Prostate gland (tissue), 2 donors: ENCODE measurements at regions not wholly inside any gene's neighbourhood (a gene's known extent, or its start where the extent isn't known, plus 50 kb on each side); places are given as distances from the start of the nearest gene placed in this dataset.
"Not testable (repeated sequence)": the region's sequence is repeated elsewhere in the genome, so short reads cannot be mapped to it uniquely, and the experiment has no call there.

Experiments used
- DNase-seq: peaks from one replicate; pipeline ENCODE4 v3.0.0-alpha.2; 2019; ENCODE audit warnings: low spot score
- H3K27ac ChIP-seq, 2 donors: fragments of 200-600 bp; sonication (generic); 2 replicates each; pipeline ENCODE4 v1.5.1; 2017 to 2019
- H3K27me3 ChIP-seq: fragments of 200-600 bp; sonication (generic); replicated peaks from 2 replicates; pipeline ENCODE4 v1.5.1; 2019; ENCODE audit not compliant: insufficient read depth
- H3K36me3 ChIP-seq, 2 donors: fragments of 200-600 bp; sonication (generic); 1 replicate in 1 of 2; 2 replicates in 1 of 2; pipeline versions ENCODE4 v1.5.1 to v1.8.1; 2017 to 2019
- H3K4me1 ChIP-seq: fragments of 200-600 bp; sonication (generic); replicated peaks from 2 replicates; pipeline ENCODE4 v1.5.1; 2019
- H3K4me3 ChIP-seq, 2 donors: fragments of 200-600 bp; sonication (generic); 2 replicates each; pipeline ENCODE4 v1.5.1; 2017 to 2019
- H3K9me3 ChIP-seq: fragments of 200-600 bp; sonication (generic); 2 replicates; pipeline ENCODE4 v1.5.1; 2017
- CTCF ChIP-seq, 4 experiments: fragments of 200-600 bp in 2 of 4; fragments of 450-650 bp in 2 of 4; sonication (generic) in 2 of 4; IDR thresholded peaks; 1 replicate in 3 of 4; 2 replicates in 1 of 4; pipeline ENCODE4 v1.5.1; 2016 to 2019; ENCODE audit warnings: antibody characterized with exemption in 4 of 4, mild to moderate bottlenecking in 2 of 4, moderate library complexity in 2 of 4
- POLR2A ChIP-seq: fragments of 450-650 bp; IDR thresholded peaks from one replicate; pipeline ENCODE4 v1.6.1; 2016; ENCODE audit warnings: antibody characterized with exemption, mild to moderate bottlenecking
- POLR2AphosphoS5 ChIP-seq: sonication (generic); formaldehyde crosslinking; IDR thresholded peaks from one replicate; pipeline ENCODE4 v1.6.1; 2017; ENCODE audit warnings: antibody characterized with exemption
- WGBS: methylation state at CpG from one replicate; pipeline ENCODE4 v1.1.5; 2018; 5-methylcytosine and 5-hydroxymethylcytosine counted together
- intact Hi-C: fragments of 100-400 bp; cut with DNase I; formaldehyde crosslinking; loops from one replicate; pipeline ENCODE4 v1.14.2; 2022

- H3K36me3 ChIP-seq, result no peaks in the 10 kb centered on the region
- no peak overlapping the region for H3K4me3 ChIP-seq
- intact Hi-C loops, result no loop called here
- no peaks in the 10 kb centered on the region for H3K27me3 ChIP-seq
- no peaks in the 10 kb centered on the region for H3K9me3 ChIP-seq
- WGBS, result 26% methylated on average over 14 of the region's 14 CpGs
- H3K27ac ChIP-seq, result no peak overlapping the region
- no peak for DNase-seq
- TF ChIP-seq POLR2A (no peak), CTCF (IDR thresholded peaks at IDR 0.05) (no peak), POLR2AphosphoS5 (no peak)
- H3K4me1 ChIP-seq, result no peaks in the 10 kb centered on the region
Observed at GRCh38 chrX:1093121-1093520, 119.3 kb downstream of the CRLF2 start.

- H3K27me3 ChIP-seq, result no peaks in the 10 kb centered on the region
- TF ChIP-seq POLR2AphosphoS5 (no peak), CTCF (IDR thresholded peaks at IDR 0.05) (no peak), POLR2A (no peak)
- no peak overlapping the region for H3K4me3 ChIP-seq
- intact Hi-C loops, result no loop called here
- no peak overlapping the region for H3K27ac ChIP-seq
- no peak for DNase-seq
- H3K9me3 ChIP-seq, result no peaks in the 10 kb centered on the region
- no peaks in the 10 kb centered on the region for H3K4me1 ChIP-seq
- WGBS, result 70% methylated on average over 9 of the region's 9 CpGs
- no peaks in the 10 kb centered on the region for H3K36me3 ChIP-seq
Observed at GRCh38 chrX:1086444-1087409, 125.7 kb downstream of the CRLF2 start.

GRCh38 chrX:1085871-1086270 is 126.6 kb downstream of the CRLF2 start:
- H3K4me3 ChIP-seq, H3K27ac ChIP-seq, DNase-seq, intact Hi-C loops, H3K27me3 ChIP-seq, H3K4me1 ChIP-seq, H3K9me3 ChIP-seq, H3K36me3 ChIP-seq: not testable (repeated sequence)
- 75% methylated on average over 2 of the region's 2 CpGs for WGBS

DNA sequence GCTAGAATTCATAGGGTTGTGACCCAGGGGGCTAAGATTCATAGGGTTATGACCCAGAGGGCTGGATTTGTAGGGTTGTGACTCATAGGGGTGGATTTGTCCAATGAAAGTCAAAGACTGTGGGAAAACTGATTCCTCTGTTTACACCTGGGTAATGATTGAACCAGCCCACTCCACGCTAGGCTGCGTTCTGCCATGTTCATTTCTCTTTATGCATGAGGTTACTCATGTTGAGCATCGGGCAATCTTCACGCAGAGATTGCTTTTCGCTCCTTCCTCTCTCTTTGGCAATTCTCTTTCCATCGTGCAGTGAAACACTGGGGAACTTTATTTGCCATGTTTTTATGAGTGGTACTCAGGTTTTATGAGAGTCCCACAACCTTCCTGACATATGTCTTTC is 127.8 kb downstream of the CRLF2 start:
- Histone ChIP-seq H3K4me1 (no peaks in the 10 kb centered on the region), H3K9me3 (no peaks in the 10 kb centered on the region), H3K27ac (no peak overlapping the region), H3K27me3 (no peaks in the 10 kb centered on the region), H3K4me3 (no peak overlapping the region), H3K36me3 (no peaks in the 10 kb centered on the region)
- WGBS, result 65% methylated on average over 6 of the region's 6 CpGs
- no peak for DNase-seq
- intact Hi-C loops, result no loop called here
- TF ChIP-seq POLR2AphosphoS5, result no peak
- no peak for TF ChIP-seq POLR2A
- no peak for TF ChIP-seq CTCF (IDR thresholded peaks at IDR 0.05)

- TF ChIP-seq POLR2A (no peak), POLR2AphosphoS5 (no peak), CTCF (IDR thresholded peaks at IDR 0.05) (no peak)
- no peak for DNase-seq
- intact Hi-C loops, result no loop called here
- no peak overlapping the region for H3K4me3 ChIP-seq
- H3K36me3 ChIP-seq, result no peaks in the 10 kb centered on the region
- H3K27ac ChIP-seq, result no peak overlapping the region
- no peaks in the 10 kb centered on the region for H3K4me1 ChIP-seq
- no peaks in the 10 kb centered on the region for H3K27me3 ChIP-seq
- WGBS, result 51% methylated on average over 29 of the region's 29 CpGs
- peaks cover 8% of the 10 kb centered on the region for H3K9me3 ChIP-seq
Observed at GRCh38 chrX:1076871-1077651, 135.4 kb downstream of the CRLF2 start.
